ENCODE measurements at regions not wholly inside any gene's neighbourhood (a gene's known extent, or its start where the extent isn't known, plus 50 kb on each side); places are given as distances from the start of the nearest gene placed in this dataset.

DNA sequence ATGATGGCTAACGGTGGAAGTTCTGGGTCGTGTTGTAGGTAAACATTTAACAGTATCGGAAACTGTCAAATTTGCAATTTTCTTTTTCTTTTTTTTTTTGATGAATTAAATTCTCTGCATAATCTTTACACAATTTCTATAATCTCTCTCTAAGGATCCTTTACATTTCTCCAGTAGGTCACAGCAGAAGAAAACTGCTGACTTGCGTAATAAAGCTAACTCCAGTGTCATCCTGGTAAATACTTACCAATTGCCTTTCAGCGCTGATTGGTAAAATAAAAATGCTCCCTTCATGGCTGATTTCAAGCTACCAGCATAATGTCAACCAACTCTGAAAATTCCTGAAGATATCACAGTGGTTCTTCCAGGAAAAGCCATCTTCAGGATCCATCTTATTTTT, 510.5 kb upstream of the ATXN8OS start:
- POLR2A ChIA-PET = no interaction called here
- DNase-seq (ENCODE audit: low read depth) = no peak
- H3K36me3 ChIP-seq (ENCODE audit: control insufficient read depth, insufficient read depth, low read length) = no peaks in the 10 kb centered on the region
- no peaks in the 10 kb centered on the region for H3K27me3 ChIP-seq (ENCODE audit: control insufficient read depth, insufficient read depth, low read length)
- TF ChIP-seq, protein P1, sequence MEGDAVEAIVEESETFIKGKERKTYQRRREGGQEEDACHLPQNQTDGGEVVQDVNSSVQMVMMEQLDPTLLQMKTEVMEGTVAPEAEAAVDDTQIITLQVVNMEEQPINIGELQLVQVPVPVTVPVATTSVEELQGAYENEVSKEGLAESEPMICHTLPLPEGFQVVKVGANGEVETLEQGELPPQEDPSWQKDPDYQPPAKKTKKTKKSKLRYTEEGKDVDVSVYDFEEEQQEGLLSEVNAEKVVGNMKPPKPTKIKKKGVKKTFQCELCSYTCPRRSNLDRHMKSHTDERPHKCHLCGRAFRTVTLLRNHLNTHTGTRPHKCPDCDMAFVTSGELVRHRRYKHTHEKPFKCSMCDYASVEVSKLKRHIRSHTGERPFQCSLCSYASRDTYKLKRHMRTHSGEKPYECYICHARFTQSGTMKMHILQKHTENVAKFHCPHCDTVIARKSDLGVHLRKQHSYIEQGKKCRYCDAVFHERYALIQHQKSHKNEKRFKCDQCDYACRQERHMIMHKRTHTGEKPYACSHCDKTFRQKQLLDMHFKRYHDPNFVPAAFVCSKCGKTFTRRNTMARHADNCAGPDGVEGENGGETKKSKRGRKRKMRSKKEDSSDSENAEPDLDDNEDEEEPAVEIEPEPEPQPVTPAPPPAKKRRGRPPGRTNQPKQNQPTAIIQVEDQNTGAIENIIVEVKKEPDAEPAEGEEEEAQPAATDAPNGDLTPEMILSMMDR (IDR thresholded peaks at IDR 0.05; ENCODE audit: insufficient read depth, low read depth, low read length) = no peak
- CTCF ChIA-PET = no interaction called here
- H3K4me3 ChIP-seq (ENCODE audit: low read depth, low read length) = no peak overlapping the region

DNA sequence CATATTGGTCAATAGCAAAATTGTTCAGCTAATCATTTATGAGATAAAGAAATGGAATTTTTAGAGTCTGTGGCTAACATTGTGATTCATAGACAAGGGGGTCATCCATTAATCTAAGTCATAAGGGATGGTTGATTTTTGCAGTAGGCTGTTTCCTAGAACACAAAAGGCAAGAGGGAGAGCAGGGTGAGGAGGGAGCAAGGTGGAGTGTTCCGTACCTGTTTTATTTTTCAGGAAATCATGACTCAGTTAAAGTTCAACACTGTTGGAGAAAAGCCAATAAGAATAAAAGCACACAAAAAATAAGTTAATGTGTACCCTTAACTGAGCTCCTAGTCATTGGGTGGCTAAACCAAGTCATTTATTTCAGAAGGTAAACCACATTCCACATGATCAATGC, 512.4 kb upstream of the ATXN8OS start:
- ChIA-PET CTCF (no interaction called here), POLR2A (no interaction called here)
- TF ChIP-seq, protein P1 (IDR thresholded peaks at IDR 0.05; ENCODE audit: insufficient read depth, low read depth, low read length) = no peak

DNA sequence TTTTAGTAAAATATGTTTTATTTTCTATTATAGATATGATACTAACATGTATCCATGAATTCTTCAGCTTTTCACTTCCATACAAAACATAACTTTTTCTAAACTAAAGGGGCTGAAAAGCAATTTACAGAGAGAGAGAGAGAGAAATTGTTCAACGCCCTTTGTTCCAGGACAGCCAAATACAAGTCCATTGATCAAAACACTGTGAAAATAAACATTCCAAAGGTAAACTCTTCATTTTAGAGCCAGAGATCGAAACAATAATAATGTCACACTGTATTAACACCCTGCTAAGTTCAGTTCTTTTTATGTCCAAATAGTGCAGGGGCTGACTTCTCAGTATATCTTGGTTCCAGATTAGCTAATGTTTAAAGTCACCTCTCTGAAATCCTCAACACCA, 516.2 kb upstream of the ATXN8OS start:
- no peak overlapping the region for H3K4me3 ChIP-seq (ENCODE audit: low read depth, low read length)

More for the DNA sequence above, 512.4 kb upstream of the ATXN8OS start:
- DNase-seq (ENCODE audit: low read depth) = no peak
- Histone ChIP-seq H3K36me3 (ENCODE audit: control insufficient read depth, insufficient read depth, low read length) (no peaks in the 10 kb centered on the region), H3K27me3 (ENCODE audit: control insufficient read depth, insufficient read depth, low read length) (no peaks in the 10 kb centered on the region), H3K4me3 (ENCODE audit: low read depth, low read length) (no peak overlapping the region)

DNA sequence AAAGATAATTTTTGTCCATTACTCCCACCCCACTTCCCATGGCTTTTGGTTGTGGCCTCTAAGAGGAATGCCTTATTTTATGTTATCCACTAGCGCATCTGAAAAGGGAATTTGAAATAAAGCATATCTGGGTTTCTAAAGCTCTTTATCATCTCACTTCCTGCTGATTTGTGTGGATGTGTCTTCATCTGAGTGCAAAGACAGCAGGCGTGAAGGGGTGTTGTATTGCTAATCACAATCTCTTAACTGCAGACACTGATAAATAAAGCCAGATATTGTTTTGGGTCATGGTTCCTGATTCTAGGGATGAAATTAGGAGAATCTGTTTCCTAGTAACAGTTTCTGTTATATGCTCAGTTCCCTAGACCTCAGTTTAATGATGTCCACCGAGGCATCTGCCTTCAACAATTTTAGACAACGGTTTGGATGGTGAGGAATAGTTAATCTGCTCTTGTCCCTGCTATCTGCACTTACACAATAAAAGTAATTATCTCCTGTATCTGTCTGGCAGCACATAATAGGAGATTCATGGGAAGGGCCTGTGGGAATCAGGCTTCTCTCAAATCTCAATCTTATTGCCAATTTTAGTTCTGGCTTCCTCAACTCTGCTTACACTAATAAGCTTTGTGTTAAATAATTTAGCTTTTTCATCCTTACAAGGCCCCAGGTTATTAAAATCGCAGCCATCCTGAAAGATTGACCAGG, 517.9 kb upstream of the ATXN8OS start:
- CTCF ChIA-PET = no interaction called here
- TF ChIP-seq, protein P1 (IDR thresholded peaks at IDR 0.05; ENCODE audit: insufficient read depth, low read depth, low read length) = no peak
- no peaks in the 10 kb centered on the region for H3K27me3 ChIP-seq (ENCODE audit: control insufficient read depth, insufficient read depth, low read length)

More for the DNA sequence above, 516.2 kb upstream of the ATXN8OS start:
- TF ChIP-seq, protein P1 (IDR thresholded peaks at IDR 0.05; ENCODE audit: insufficient read depth, low read depth, low read length) = no peak
- POLR2A ChIA-PET = no interaction called here
- no peak for DNase-seq (ENCODE audit: low read depth)
- H3K36me3 ChIP-seq (ENCODE audit: control insufficient read depth, insufficient read depth, low read length) = no peaks in the 10 kb centered on the region
- no peaks in the 10 kb centered on the region for H3K27me3 ChIP-seq (ENCODE audit: control insufficient read depth, insufficient read depth, low read length)
- CTCF ChIA-PET = no interaction called here

DNA sequence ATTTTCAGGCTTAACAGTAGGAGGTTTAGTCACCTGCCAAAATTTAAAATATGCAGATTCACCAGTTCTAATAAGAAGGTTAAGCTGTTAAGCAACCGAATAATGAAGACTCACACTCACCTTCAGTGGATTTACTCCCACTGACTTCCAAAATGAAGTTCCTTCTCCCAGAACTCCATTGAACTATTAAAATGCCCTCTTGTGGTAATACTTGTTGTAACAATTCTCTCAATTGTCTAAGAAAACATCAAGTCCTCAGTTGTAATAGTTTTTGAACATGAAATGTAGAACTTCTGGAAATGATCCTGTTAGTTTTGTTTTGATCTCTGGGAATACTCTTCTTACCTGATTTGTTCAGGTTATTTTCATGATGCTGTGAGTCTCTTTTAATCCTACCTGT, 522.0 kb upstream of the ATXN8OS start:
- POLR2A ChIA-PET = no interaction called here

More for the DNA sequence above, 517.9 kb upstream of the ATXN8OS start:
- Histone ChIP-seq H3K4me3 (ENCODE audit: low read depth, low read length) (no peak overlapping the region), H3K36me3 (ENCODE audit: control insufficient read depth, insufficient read depth, low read length) (no peaks in the 10 kb centered on the region)
- no peak for DNase-seq (ENCODE audit: low read depth)
- POLR2A ChIA-PET = no interaction called here

More for the DNA sequence above, 522.0 kb upstream of the ATXN8OS start:
- Histone ChIP-seq H3K27me3 (ENCODE audit: control insufficient read depth, insufficient read depth, low read length) (no peaks in the 10 kb centered on the region), H3K4me3 (ENCODE audit: low read depth, low read length) (no peak overlapping the region), H3K36me3 (ENCODE audit: control insufficient read depth, insufficient read depth, low read length) (no peaks in the 10 kb centered on the region)
- CTCF ChIA-PET = interaction anchor here (0.6 kb wide), 1 partner anchor 20 kb away, joined by 4 read pairs; no protein-coding TSS in a partner anchor
- no peak for DNase-seq (ENCODE audit: low read depth)
- TF ChIP-seq, protein P1 (IDR thresholded peaks at IDR 0.05; ENCODE audit: insufficient read depth, low read depth, low read length) = no peak

Measured in BJ (cell line).